CD14-positive monocyte (primary cell): ENCODE measurements at regions not wholly inside any gene's neighbourhood (a gene's known extent, or its start where the extent isn't known, plus 50 kb on each side); places are given as distances from the start of the nearest gene placed in this dataset.

Source experiments
- DNase-seq, 3 donors: peaks; one replicate each; pipeline ENCODE4 v3.0.0-alpha.2; 2011 to 2022
- H2AFZ ChIP-seq: 2 replicates; pipeline ENCODE4 v1.6.0; 2012; ENCODE audit warnings: mild to moderate bottlenecking, low read depth, low read length, inconsistent platforms; ENCODE audit not compliant: insufficient read depth, poor library complexity, severe bottlenecking
- H3K27ac ChIP-seq, 2 donors: 1 replicate in 1 of 2; 2 replicates in 1 of 2; pipeline ENCODE4 v1.5.1; 2012 to 2013; ENCODE audit warnings: low read length in 2 of 2, control low read depth in 1 of 2, inconsistent platforms in 1 of 2, low read depth in 1 of 2, mild to moderate bottlenecking in 1 of 2
- H3K27me3 ChIP-seq, 2 donors: one replicate each; pipeline versions ENCODE4 v1.6.0 to v1.6.1; 2011 to 2013; ENCODE audit warnings: low read length in 2 of 2; ENCODE audit not compliant: control insufficient read depth in 2 of 2, insufficient read depth in 2 of 2
- H3K36me3 ChIP-seq, 2 donors: replicated peaks in 1 of 2; 1 replicate in 1 of 2; 2 replicates in 1 of 2; pipeline versions ENCODE4 v1.5.1 to v1.6.1; 2012 to 2013; ENCODE audit warnings: low read length in 2 of 2, control low read depth in 1 of 2, inconsistent platforms in 1 of 2, mild to moderate bottlenecking in 1 of 2; ENCODE audit not compliant: insufficient read depth in 2 of 2, control insufficient read depth in 1 of 2
- H3K4me1 ChIP-seq, 2 donors: 1 replicate in 1 of 2; 2 replicates in 1 of 2; pipeline versions ENCODE4 v1.5.1 to v1.6.1; 2012 to 2013; ENCODE audit warnings: low read length in 2 of 2, control low read depth in 1 of 2, inconsistent platforms in 1 of 2, mild to moderate bottlenecking in 1 of 2, moderate library complexity in 1 of 2; ENCODE audit not compliant: insufficient read depth in 2 of 2, control insufficient read depth in 1 of 2
- H3K4me2 ChIP-seq: replicated peaks from 2 replicates; pipeline ENCODE3; 2012; ENCODE audit warnings: low read length, moderate library complexity, mild to moderate bottlenecking; ENCODE audit not compliant: poor library complexity, severe bottlenecking; ENCODE audit errors: extremely low read depth
- H3K4me3 ChIP-seq, 3 experiments: fragments of 200-600 bp in 1 of 3; sonication (generic) in 1 of 3; replicated peaks in 1 of 3; 1 replicate in 2 of 3; 2 replicates in 1 of 3; pipeline ENCODE4 v1.5.1; 2011 to 2013; ENCODE audit warnings: low read length in 3 of 3, mild to moderate bottlenecking in 3 of 3, control low read depth in 2 of 3, low read depth in 2 of 3, inconsistent platforms in 1 of 3, moderate library complexity in 1 of 3
- H3K79me2 ChIP-seq: 2 replicates; pipeline ENCODE4 v1.6.0; 2012; ENCODE audit warnings: mild to moderate bottlenecking, control low read depth, inconsistent platforms, low read length, moderate library complexity; ENCODE audit not compliant: insufficient read depth
- H3K9ac ChIP-seq: 2 replicates; pipeline ENCODE4 v1.6.0; 2017; ENCODE audit warnings: low read length, mild to moderate bottlenecking; ENCODE audit not compliant: insufficient read depth, poor library complexity, severe bottlenecking
- H3K9me3 ChIP-seq, 2 donors: replicated peaks in 1 of 2; 1 replicate in 1 of 2; 2 replicates in 1 of 2; pipeline versions ENCODE4 v1.5.1 to v1.6.1; 2012 to 2013; ENCODE audit warnings: low read length in 2 of 2, control low read depth in 1 of 2; ENCODE audit not compliant: control insufficient read depth in 1 of 2, insufficient read depth in 1 of 2
- H4K20me1 ChIP-seq: 2 replicates; pipeline ENCODE4 v1.6.0; 2012; ENCODE audit warnings: mild to moderate bottlenecking, low read length, control low read depth, moderate library complexity; ENCODE audit not compliant: insufficient read depth
- H3K27ac Mint-ChIP-seq, 7 donors: one replicate each; pipeline ENCODE4 v1.8.0; 2020; ENCODE audit warnings: mild to moderate bottlenecking in 7 of 7, mixed read lengths in 7 of 7, moderate library complexity in 6 of 7, inconsistent platforms in 2 of 7
- H3K27me3 Mint-ChIP-seq, 3 donors: one replicate each; pipeline ENCODE4 v1.8.0; 2021 to 2022; ENCODE audit warnings: low read depth in 3 of 3, mild to moderate bottlenecking in 3 of 3, mixed read lengths in 3 of 3, moderate library complexity in 3 of 3, inconsistent platforms in 1 of 3
- H3K36me3 Mint-ChIP-seq, 2 donors: one replicate each; pipeline ENCODE4 v1.8.0; 2020; ENCODE audit warnings: mixed read lengths in 2 of 2, inconsistent platforms in 1 of 2, mild to moderate bottlenecking in 1 of 2
- H3K4me1 Mint-ChIP-seq: one replicate; pipeline ENCODE4 v1.8.0; 2020; ENCODE audit warnings: mild to moderate bottlenecking, mixed read lengths
- H3K4me3 Mint-ChIP-seq, 2 donors: one replicate each; pipeline ENCODE4 v1.8.0; 2020; ENCODE audit warnings: mild to moderate bottlenecking in 2 of 2, mixed read lengths in 2 of 2, moderate library complexity in 1 of 2
- H3K9me3 Mint-ChIP-seq, 7 donors: one replicate each; pipeline ENCODE4 v1.8.0; 2020 to 2022; ENCODE audit warnings: mixed read lengths in 7 of 7, mild to moderate bottlenecking in 6 of 7, moderate library complexity in 6 of 7, inconsistent platforms in 2 of 7
- WGBS: methylation state at CpG from one replicate; pipeline ENCODE4 v1.1.5; 2013; ENCODE audit warnings: missing lambda C conversion rate; ENCODE audit not compliant: insufficient coverage; 5-methylcytosine and 5-hydroxymethylcytosine counted together
- intact Hi-C, 2 donors: fragments of 100-400 bp; cut with micrococcal nuclease; formaldehyde crosslinking; loops; one replicate each; pipeline versions ENCODE4 v1.15.0 to v1.15.1; 2023
- TF ChIP-seq, protein P1 (sequence below): fragments of 200-600 bp; IDR thresholded peaks from one replicate; pipeline ENCODE4 v1.8.0; 2022; ENCODE audit warnings: antibody characterized with exemption, mild to moderate bottlenecking

DNA sequence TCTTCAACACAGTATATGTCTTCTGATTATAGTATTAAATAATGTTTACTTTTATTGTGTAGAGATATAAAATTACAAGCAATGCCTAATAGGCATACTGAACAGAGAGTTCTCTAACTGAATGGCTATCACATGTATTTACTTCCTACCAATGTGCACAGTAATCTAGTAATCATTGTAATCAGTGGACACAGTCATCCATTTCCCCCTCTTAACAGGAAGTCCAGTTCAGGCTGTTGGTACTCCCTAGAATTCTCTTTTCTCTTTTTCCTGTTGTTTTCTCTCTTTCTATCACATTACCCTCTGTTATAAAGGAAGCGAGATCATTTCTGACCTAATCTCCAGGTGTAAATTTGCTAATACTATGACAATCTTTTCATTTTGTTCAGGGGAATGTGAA is 172.5 kb downstream of the HTR1B start:
- no peaks in the 10 kb centered on the region for H3K79me2 ChIP-seq
- WGBS, result no CpG with 5 or more reads among the region's 1 CpG
- H3K27me3 Mint-ChIP-seq, result no peaks in the 10 kb centered on the region
- intact Hi-C loops, result no loop called here
- no peak overlapping the region for H3K4me2 ChIP-seq
- peaks cover 0 to 4% of the 10 kb centered on the region in 2 donors for H3K9me3 ChIP-seq
- no peaks in the 10 kb centered on the region for H4K20me1 ChIP-seq
- DNase-seq, result no peak
- no peaks in the 10 kb centered on the region for H3K36me3 ChIP-seq
- TF ChIP-seq, protein P1, sequence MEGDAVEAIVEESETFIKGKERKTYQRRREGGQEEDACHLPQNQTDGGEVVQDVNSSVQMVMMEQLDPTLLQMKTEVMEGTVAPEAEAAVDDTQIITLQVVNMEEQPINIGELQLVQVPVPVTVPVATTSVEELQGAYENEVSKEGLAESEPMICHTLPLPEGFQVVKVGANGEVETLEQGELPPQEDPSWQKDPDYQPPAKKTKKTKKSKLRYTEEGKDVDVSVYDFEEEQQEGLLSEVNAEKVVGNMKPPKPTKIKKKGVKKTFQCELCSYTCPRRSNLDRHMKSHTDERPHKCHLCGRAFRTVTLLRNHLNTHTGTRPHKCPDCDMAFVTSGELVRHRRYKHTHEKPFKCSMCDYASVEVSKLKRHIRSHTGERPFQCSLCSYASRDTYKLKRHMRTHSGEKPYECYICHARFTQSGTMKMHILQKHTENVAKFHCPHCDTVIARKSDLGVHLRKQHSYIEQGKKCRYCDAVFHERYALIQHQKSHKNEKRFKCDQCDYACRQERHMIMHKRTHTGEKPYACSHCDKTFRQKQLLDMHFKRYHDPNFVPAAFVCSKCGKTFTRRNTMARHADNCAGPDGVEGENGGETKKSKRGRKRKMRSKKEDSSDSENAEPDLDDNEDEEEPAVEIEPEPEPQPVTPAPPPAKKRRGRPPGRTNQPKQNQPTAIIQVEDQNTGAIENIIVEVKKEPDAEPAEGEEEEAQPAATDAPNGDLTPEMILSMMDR, result no peak
- no peaks in the 10 kb centered on the region for H3K36me3 Mint-ChIP-seq
- no peak overlapping the region for H3K27ac ChIP-seq
- H3K4me3 Mint-ChIP-seq, result no peak overlapping the region
- H3K4me1 Mint-ChIP-seq, result no peaks in the 10 kb centered on the region
- H3K27me3 ChIP-seq, result no peaks in the 10 kb centered on the region
- no peak overlapping the region for H2AFZ ChIP-seq
- H3K9me3 Mint-ChIP-seq, result peaks cover 0 to 6% (median 2%) of the 10 kb centered on the region in 7 donors
- no peaks in the 10 kb centered on the region for H3K4me1 ChIP-seq
- no peak overlapping the region for H3K4me3 ChIP-seq
- H3K9ac ChIP-seq, result no peak overlapping the region
- H3K27ac Mint-ChIP-seq, result no peak overlapping the region

GRCh38 chr6:77286541-77286940 is 176.8 kb downstream of the HTR1B start:
- H3K27ac Mint-ChIP-seq, result no peak overlapping the region

More at GRCh38 chr6:77286541-77286940, 176.8 kb downstream of the HTR1B start:
- no CpG with 5 or more reads among the region's 3 CpGs for WGBS
- peaks cover under 1 to 15% (median 6%) of the 10 kb centered on the region in 7 donors for H3K9me3 Mint-ChIP-seq
- no peaks in the 10 kb centered on the region for H3K36me3 Mint-ChIP-seq
- TF ChIP-seq, protein P1, result no peak
- H3K27me3 Mint-ChIP-seq, result peaks cover 0 to 2% (median 0%) of the 10 kb centered on the region in 3 donors
- no peaks in the 10 kb centered on the region for H3K4me1 Mint-ChIP-seq
- Histone ChIP-seq H3K4me2 (no peak overlapping the region), H3K4me3 (no peak overlapping the region), H3K9ac (no peak overlapping the region), H3K79me2 (no peaks in the 10 kb centered on the region), H3K27me3 (no peaks in the 10 kb centered on the region), H3K36me3 (no peaks in the 10 kb centered on the region), H3K4me1 (no peaks in the 10 kb centered on the region), H3K27ac (no peak overlapping the region), H2AFZ (no peak overlapping the region), H3K9me3 (peaks cover 8 to 11% of the 10 kb centered on the region in 2 donors), H4K20me1 (no peaks in the 10 kb centered on the region)
- DNase-seq, result no peak
- no peak overlapping the region for H3K4me3 Mint-ChIP-seq
- intact Hi-C loops, result no loop called here
